GM19397 (cell line): ENCODE measurements at regions not wholly inside any gene's neighbourhood (a gene's known extent, or its start where the extent isn't known, plus 50 kb on each side); places are given as distances from the start of the nearest gene placed in this dataset.
"Not testable (repeated sequence)": the region's sequence is repeated elsewhere in the genome, so short reads cannot be mapped to it uniquely, and the experiment has no call there.

Source experiments
- ATAC-seq: cut with Tn5 transposase; IDR thresholded peaks from one replicate; pipeline ENCODE4 v1.9.1; 2021; ENCODE audit warnings: mild to moderate bottlenecking, moderate library complexity; ENCODE audit not compliant: unreplicated experiment

DNA sequence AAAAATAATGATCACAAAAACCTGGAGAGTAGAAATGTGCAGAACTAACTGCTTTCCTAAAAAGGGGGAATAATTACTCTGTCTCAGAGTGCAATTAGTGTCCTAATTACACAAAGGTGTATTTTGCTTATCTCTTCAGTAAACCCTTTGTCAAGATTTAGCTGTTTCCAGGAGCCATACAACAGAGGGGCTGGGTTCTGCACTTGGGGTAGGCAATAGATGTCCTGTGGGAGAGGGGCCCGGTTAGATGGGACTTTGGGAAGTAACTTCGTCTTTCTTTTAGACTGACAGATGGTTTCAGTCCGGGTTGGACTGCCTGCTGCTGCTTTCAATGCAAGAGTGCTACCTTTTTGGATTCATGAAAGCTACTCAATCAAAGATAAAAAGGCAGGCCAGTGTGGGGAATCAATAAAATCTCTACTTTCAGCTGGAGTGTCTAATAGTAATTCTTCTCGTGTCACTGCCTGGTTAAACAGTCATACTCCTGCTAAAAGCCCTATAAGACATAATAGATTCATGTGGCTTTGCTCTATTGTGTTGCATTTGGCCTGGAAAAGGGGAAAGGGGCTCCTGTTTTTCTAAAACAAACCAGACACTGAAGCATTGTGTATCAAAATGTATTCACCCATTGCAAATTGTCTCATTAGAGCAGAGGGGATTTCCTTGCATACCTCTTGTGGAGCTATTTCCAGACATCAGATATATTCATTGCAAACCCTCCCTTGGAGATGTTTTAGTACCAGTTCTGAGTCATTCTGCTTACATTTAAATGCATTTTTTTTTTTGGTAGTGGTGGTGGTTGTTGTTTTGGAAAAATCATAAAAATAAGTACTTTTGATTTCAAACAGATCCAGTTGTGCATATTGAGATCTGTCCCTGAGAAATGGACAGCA, 83.3 kb upstream of the PCDH8 start:
- ATAC-seq = no peak

DNA sequence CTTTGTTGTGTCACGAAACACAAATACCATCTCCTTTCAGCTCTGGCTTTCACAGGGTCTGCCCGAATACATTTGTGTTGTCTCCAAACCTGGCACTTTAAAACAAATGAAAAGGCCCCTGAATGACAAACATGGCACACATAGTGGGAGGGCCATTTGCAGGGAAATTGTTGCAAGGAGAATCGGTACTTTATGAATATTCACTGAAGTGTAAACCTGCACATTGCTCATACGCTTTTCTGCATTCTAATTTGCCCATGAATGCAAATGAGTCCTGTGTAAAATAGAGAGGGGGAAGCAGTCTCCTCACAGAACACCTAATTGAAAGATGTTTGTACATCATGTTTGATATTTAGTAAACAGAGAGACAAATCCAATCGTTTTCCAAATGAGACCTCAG, 82.7 kb upstream of the PCDH8 start:
- ATAC-seq = no peak

DNA sequence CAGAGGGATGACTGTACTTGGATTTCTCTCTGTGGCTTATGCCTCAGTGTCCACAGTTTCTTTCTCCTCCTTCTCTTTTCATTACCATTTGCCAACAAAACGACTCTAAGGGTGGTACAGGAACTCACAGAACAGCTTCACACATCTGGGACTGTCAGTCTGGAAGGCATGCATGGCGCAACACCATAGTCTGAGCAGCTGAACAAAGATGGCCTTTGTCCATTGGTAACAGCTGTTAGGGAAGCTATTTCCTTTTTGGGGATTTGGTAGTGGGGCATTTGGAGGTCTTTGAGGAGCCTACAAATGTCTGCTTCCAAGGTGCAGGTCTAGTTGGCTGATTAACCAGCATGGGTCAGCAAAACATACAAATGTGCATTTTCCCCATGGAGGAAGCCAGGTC, 81.4 kb upstream of the PCDH8 start:
- no peak for ATAC-seq

DNA sequence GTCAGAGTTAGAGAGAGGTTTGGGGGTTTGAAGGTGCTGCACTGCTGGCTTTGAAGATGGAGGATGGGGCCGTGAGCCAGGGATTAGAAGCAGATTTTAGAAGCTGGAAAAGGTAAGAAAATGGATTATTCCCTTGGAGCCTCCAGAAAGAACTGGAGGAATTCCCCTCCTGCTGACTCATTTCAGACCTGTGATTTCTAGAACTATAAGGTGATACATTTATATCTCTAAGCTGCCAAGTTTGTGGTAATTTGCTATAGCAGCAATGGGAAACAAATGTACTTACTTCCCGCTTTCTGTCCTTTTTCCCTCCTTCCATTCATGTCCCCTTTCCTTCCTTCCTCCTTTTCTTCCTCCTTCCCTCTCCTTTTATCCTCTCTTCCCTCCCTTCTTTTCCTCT, 78.5 kb upstream of the PCDH8 start:
- no peak for ATAC-seq

DNA sequence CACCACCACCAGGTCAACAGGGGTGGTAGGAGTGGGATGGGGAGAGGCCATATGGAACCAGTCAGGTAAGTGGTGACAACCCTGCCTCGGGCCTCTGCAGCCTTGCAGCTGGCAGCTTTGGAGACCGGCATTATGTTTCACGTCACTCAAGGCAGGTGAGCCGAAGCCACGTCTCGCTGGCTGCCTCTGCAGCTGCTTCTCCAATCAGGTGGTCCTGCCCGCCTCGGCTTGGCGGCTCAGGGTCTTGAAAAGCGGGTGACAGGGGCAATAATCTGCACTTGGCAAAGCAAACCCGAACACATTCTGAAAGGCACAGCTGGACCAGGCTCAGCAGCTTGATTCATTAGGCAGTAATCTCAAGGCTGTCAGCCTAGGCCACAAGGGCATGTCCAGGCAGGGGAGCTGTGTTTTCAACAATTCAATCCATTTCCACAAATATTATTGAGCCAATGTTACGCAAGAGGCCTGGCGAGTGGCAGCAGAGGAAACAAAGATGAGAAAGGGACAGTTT, 77.4 kb upstream of the PCDH8 start:
- ATAC-seq = no peak

DNA sequence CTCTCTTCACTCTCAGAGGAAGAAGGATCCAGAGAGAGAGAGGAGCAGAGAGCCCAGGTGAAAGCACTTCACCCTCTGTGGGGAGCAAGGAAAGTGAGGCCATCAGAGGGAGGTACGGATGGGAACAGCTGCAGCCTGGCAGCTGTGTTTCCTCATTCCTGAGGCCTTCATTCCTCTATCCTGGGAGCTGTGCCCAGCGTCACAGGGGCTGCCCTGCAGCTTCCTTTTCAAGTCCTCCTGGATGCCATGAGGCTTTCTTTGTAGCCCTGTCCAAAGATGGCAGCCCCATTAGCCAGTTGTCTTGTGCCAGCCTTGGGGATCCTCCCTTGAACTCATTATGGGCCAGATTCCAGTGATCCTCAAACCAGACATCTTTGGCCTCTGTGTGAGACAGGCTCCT, 76.8 kb upstream of the PCDH8 start:
- no peak for ATAC-seq

DNA sequence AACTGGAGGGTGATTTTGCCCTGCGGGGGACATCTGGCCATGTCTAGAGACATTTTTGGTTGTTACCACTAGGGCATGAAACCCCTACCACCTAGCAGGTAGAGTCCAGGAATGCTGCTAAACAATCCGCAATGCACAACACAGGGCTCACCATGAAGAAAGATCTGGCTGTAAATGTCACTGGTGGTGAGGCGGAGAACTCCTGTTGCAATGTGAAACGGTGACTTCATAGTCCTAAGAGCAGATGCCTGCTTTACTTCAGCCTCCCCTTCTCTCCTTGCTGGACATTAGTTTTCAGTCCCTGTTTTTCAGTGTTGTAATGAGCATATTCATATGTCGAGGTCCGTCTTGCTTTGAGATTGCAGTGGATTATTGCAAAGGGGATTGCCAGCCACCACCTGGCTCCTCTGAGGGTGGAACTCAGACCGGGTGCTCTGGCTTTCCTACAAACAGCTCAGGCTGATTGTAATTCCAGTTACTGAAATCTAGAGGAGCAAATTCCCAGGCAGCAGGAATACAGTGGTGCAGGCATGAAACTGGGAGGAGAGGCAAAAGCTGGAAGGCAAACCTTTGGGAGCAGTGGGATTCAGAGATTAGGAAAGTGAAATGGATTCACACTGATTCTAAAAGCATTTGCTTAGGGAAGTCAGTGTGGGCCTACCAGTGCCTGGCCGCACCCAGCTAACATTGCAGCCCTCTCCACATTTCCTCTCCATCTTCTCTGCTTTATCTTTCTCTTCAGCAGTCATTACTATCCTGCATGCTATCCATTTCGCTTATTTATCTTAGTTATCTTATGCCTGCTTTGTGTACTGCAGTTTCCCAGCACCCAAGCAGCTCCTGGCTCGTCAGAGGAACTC, 76.1 kb upstream of the PCDH8 start:
- ATAC-seq = no peak

DNA sequence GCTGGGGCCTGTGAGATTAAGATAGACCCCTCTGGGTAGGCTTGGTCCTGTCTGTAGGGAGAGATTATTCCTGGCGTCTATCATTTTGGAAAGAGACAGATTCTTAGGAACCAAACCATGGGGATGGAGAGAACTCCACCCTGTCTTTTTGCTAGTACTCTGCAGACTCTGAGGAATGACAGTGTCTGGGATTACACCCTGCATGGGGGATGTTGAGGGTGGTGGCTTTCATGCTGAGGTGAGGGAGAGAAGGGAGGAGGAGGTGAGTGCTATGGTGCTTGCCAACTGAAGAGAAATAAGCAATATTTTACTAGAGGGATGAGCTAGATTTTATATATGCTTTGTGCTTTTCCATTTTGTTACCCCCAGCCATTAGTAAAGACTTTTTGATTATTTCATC, 74.5 kb upstream of the PCDH8 start:
- no peak for ATAC-seq

DNA sequence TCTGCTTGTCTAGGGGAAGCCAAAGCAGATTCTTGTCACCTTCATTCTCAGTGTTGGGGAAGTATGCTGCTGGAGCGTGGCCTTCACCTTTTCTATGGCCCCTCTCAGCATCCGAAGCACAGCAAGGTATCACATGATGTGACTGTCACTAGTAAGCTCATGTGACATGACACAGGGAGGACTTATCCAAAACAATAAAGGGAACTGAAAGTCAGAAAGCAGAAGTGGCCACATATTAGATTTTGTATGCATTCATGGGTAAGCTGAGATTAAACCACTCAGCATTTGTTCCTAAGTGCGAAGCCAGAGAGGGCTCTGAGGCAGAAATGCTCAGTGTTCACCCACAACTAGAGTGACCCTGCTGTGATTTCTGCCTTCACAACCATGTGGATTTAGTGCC, 72.8 kb upstream of the PCDH8 start:
- peak; percentile 93 for ATAC-seq

DNA sequence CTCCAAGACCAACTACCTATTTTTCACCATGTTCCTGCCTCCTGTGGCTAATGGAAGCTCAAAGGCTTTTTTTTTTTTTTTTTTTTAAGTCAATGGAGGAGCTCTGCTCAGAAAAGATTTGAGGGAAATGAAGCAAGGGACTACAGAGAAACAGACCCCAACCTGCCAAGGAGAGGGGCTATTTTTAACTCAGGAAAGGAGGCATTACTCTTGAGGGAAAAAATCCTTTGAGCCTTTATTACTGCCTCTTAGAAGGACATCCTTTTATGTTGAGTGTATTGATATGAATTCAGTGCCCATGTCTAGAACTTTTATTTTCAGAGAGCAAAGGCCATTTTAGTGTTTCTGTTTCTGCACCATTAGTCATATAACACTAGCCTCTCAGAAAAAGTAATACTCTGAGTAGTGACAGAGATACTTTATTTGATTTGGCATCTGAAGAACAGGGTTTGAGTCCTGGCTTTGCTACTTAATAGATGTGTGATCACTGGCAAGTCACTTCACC, 68.1 kb upstream of the PCDH8 start:
- no peak for ATAC-seq

DNA sequence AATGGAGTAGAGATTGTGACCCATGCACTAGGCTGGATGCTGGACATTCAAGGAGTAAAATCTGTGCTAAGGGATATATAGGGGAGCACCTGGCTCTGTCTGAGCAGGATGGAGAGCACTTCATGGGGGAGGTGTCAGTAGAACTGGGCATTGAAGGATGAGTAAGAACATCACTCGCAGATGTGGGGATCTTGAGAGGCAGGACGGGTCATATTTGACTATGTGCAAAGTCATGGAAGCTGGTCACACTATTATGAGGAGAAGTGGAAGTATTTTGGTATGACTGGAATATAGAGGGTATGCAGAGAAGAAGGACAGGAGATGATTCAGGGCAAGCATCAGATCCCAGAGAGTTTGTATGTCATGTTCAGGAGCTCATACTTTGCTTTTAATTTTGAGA, 62.9 kb upstream of the PCDH8 start:
- no peak for ATAC-seq

DNA sequence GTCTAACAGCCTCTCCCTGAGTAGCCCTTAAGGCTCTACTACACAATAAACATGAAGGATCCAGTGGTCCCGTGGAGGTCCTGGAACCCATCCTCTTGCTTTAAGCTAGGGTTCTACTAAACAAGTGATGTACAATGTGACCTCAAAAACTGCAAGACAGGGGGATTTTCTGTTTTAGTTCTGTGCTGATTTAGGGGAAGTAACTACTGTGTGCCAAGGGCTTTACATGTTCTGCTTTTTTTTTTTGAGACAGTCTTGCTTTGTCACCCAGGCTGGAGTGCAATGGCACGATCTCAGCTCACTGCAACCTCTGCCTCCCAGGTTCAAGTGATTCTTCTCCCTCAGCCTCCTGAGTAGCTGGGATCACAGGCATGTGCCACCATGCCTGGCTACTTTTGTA, 61.9 kb upstream of the PCDH8 start:
- ATAC-seq = not testable (repeated sequence)

DNA sequence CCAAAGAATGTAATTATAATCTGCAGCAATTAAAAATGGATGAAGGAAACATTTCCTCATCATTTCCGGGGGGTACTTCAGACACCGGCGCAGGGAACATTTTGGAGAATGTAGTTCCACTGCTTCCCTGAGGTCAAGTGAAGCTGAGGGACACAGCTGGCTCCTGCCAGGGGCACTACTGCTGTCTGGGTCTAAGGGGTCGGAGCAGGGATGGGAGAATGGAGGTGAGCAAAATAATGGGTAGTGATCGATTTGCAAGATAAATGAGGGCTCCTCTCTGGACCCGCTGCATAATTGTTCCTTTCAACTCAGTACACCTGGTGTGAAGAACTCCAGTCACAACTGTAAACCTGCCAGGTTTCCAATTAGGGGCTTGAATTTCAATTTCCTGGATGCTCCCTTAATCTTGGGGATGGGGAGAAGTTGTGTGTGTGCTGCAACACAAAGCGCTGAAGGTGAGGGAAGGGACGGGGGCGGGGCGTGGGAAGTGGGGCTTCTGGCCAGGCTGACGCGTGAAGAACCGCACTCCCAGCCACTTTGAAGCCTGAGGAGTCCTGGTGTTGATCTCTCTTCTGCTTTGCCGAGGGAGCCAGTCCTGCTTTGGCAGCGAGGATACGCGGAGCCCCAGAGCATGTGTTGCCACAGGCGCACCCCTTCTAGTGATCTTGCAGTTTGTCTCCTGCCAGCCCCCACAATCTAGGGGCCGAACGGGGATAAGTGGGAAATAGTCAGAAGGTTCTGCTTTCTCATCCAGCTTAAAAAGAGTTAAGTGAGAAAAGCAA, 57.9 kb upstream of the PCDH8 start:
- ATAC-seq = no peak

DNA sequence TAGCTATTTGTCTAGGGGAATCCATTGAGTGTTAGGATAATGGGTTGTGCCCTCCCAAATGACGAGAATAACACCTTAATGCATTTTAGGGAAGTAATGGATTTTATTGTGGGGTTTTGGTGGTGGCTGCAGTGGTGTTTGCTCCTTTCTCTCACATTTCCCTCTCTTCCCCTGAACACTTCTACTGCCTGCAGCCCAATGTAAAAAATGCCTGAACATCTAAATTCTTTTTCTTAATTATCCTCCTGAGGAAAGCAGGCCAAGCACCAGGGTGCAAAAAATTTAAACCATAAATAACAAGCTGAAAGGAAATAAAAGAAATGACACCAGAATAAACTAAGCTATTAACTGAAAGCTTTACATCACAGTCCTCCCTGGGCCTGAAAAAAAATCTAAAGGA, 57.3 kb upstream of the PCDH8 start:
- ATAC-seq = no peak

DNA sequence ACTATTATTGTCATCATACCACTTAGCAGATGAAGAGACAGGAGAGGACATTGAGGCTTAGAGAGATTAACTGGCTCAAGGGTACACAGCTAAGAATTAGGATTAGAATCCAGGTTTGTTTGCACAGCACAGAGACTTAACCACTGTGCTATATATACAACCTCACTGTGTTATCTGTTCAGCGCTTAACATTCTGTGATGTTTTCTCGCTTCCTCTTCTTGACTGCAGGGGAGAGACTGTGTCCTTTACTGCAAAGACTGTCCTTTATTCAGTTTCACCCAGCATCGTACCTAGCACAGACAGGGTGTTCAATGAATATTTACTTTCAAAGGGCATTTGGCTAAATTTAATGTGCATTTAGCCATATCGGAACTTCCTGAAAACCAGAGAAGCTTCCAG, 54.9 kb upstream of the PCDH8 start:
- ATAC-seq = peak; percentile 92

DNA sequence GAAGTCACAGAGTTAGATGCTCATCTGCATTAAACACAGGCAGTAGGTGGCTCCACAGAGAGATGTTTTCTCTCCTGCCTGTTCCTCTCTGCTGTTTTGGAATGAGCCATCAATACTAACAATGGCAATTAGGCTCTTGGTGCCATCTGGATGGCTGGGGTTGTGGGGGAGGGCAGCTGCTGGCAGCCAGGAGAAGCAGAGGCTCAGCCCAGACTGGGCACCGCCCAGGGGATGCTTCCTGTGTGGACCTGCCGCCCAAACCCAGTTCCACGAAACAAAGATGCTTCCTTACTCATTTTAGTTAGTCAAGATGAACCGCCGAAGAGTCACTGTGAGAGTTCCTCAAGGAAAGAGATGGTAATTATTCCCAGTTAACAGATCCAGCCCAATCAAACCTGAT, 50.8 kb upstream of the PCDH8 start:
- no peak for ATAC-seq
